ENCODE measurements at regions not wholly inside any gene's neighbourhood (a gene's known extent, or its start where the extent isn't known, plus 50 kb on each side); places are given as distances from the start of the nearest gene placed in this dataset.

- no peaks in the 10 kb centered on the region for H3K23me2 ChIP-seq (ENCODE audit: low read depth, low read length)
- H3K27ac ChIP-seq (ENCODE audit: low read depth, low read length), result no peak overlapping the region
- no peaks in the 10 kb centered on the region for H4K20me1 ChIP-seq (replicated peaks in 1 of 2; ENCODE audit: control insufficient read depth in 1 of 2, insufficient read depth in 2 of 2, low read length in 2 of 2)
- no peaks in the 10 kb centered on the region for H3K79me2 ChIP-seq (ENCODE audit: control insufficient read depth in 1 of 2, insufficient read depth in 2 of 2, low read length in 2 of 2)
- H2BK120ac ChIP-seq (replicated peaks; ENCODE audit: low read depth, low read length), result no peak overlapping the region
- H2AK5ac ChIP-seq (ENCODE audit: low read depth, low read length), result no peak overlapping the region
- no peak for FAIRE-seq
- H4K5ac ChIP-seq (ENCODE audit: insufficient read length, low read depth, low read length), result no peak overlapping the region
- H3K23ac ChIP-seq (ENCODE audit: insufficient read length), result no peak overlapping the region
- ChIA-PET CTCF (ENCODE audit: partially characterized antibody) (no interaction called here), POLR2A (ENCODE audit: partially characterized antibody) (no interaction called here)
- H3K14ac ChIP-seq (ENCODE audit: insufficient read length), result no peak overlapping the region
- no peak for DNase-seq (ENCODE audit: low read depth in 1 of 2, low spot score in 2 of 2)
- H2BK20ac ChIP-seq (ENCODE audit: low read length), result no peak overlapping the region
- H3K4me3 ChIP-seq (ENCODE audit: extremely low read depth in 1 of 4, insufficient read depth in 2 of 4, low read depth in 3 of 4, low read length in 4 of 4), result no peak overlapping the region
- no peaks in the 10 kb centered on the region for H3K27me3 ChIP-seq (replicated peaks in 1 of 4; ENCODE audit: control insufficient read depth in 3 of 4, extremely low read depth in 1 of 4, insufficient read depth in 3 of 4, low read length in 3 of 4)
- H3K4ac ChIP-seq (replicated peaks; ENCODE audit: insufficient read length, low read depth, low read length), result no peak overlapping the region
- H2BK5ac ChIP-seq (ENCODE audit: low read depth, low read length), result no peak overlapping the region
- H3K56ac ChIP-seq (replicated peaks; ENCODE audit: insufficient read length, low read depth, low read length), result no peak overlapping the region
- no peaks in the 10 kb centered on the region for H3K36me3 ChIP-seq (ENCODE audit: control insufficient read depth in 2 of 4, insufficient read depth in 4 of 4, low read length in 3 of 4)
- H3K18ac ChIP-seq (ENCODE audit: extremely low read depth, low read length), result no peak overlapping the region
- no peak overlapping the region for H2BK12ac ChIP-seq (ENCODE audit: low read depth, low read length)
- no peak overlapping the region for H3K4me2 ChIP-seq (ENCODE audit: insufficient read depth in 1 of 2, low read depth in 2 of 2, low read length in 2 of 2)
- no peak overlapping the region for H2AFZ ChIP-seq (ENCODE audit: low read length)
- no peak overlapping the region for H3K9ac ChIP-seq (replicated peaks in 1 of 4; ENCODE audit: extremely low read depth in 1 of 4, low read depth in 3 of 4, low read length in 3 of 4)
- H2BK15ac ChIP-seq (ENCODE audit: low read length), result no peak overlapping the region
- H3K9me3 ChIP-seq (ENCODE audit: insufficient read depth in 2 of 2, low read depth in 1 of 2, low read length in 1 of 2), result no peaks in the 10 kb centered on the region
- H3K4me1 ChIP-seq (replicated peaks in 1 of 4; ENCODE audit: control insufficient read depth in 3 of 4, insufficient read depth in 4 of 4, low read length in 3 of 4), result no peaks in the 10 kb centered on the region; a peak in 1 of 7 replicates
- no peak overlapping the region for H4K8ac ChIP-seq (ENCODE audit: extremely low read depth, insufficient read depth, low read length)
- H3K79me1 ChIP-seq (ENCODE audit: low read depth, low read length), result no peaks in the 10 kb centered on the region
- no peak overlapping the region for H4K91ac ChIP-seq (replicated peaks; ENCODE audit: insufficient read length, low read length)
- no peak for TF ChIP-seq SP4 (IDR thresholded peaks at IDR 0.05; ENCODE audit: low read length)
- TF ChIP-seq FOSL1 (IDR thresholded peaks at IDR 0.05; ENCODE audit: insufficient read depth, low read depth, low read length), result no peak
- no peak for TF ChIP-seq CTCF (IDR thresholded peaks at IDR 0.05; ENCODE audit: control extremely low read depth in 1 of 3, insufficient read depth in 1 of 3, low read depth in 1 of 3, low read length in 3 of 3)
- TF ChIP-seq SIN3A (conservative IDR thresholded peaks at IDR 0.05 in 1 of 2, IDR thresholded peaks at IDR 0.05 in 1 of 2; ENCODE audit: low read depth in 1 of 2, low read length in 2 of 2), result no peak
- TF ChIP-seq MAX (IDR thresholded peaks at IDR 0.05), result no peak
- TF ChIP-seq EGR1 (IDR thresholded peaks at IDR 0.05; ENCODE audit: borderline replicate concordance, low read depth, low read length), result no peak
- TF ChIP-seq SP2 (IDR thresholded peaks at IDR 0.05; ENCODE audit: low read length), result no peak
- TF ChIP-seq ZNF274 (IDR thresholded peaks at IDR 0.05; ENCODE audit: borderline replicate concordance, extremely low read depth, low read length), result no peak
- no peak for TF ChIP-seq CEBPB (IDR thresholded peaks at IDR 0.05; ENCODE audit: low read depth, low read length)
- no peak for TF ChIP-seq YY1 (IDR thresholded peaks at IDR 0.05; ENCODE audit: low read depth, low read length)
- TF ChIP-seq CREB1 (IDR thresholded peaks at IDR 0.05), result no peak
- TF ChIP-seq, protein P1, sequence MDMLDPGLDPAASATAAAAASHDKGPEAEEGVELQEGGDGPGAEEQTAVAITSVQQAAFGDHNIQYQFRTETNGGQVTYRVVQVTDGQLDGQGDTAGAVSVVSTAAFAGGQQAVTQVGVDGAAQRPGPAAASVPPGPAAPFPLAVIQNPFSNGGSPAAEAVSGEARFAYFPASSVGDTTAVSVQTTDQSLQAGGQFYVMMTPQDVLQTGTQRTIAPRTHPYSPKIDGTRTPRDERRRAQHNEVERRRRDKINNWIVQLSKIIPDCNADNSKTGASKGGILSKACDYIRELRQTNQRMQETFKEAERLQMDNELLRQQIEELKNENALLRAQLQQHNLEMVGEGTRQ (IDR thresholded peaks at IDR 0.05; ENCODE audit: low read length), result no peak
These were observed 659.3 kb downstream of the TLE1 start for GRCh38 chr9:81030027-81030426.
